Keratinocyte (primary cell): ENCODE measurements at regions not wholly inside any gene's neighbourhood (a gene's known extent, or its start where the extent isn't known, plus 50 kb on each side); places are given as distances from the start of the nearest gene placed in this dataset.

Source experiments
- CTCF ChIP-seq, 3 experiments: IDR thresholded peaks in 1 of 3; conservative IDR thresholded peaks in 1 of 3; optimal IDR thresholded peaks in 1 of 3; 2 replicates in 2 of 3; 3 replicates in 1 of 3; pipeline versions ENCODE3 to v1.5.1; 2011; ENCODE audit warnings: low read length in 3 of 3, mild to moderate bottlenecking in 3 of 3, moderate library complexity in 2 of 3, control low read depth in 1 of 3, inconsistent platforms in 1 of 3; ENCODE audit not compliant: insufficient read depth in 2 of 3; ENCODE audit errors: extremely low read depth in 1 of 3
- EZH2 ChIP-seq: IDR thresholded peaks from one replicate; pipeline ENCODE4 v1.6.1; 2012; ENCODE audit warnings: inconsistent platforms, mild to moderate bottlenecking, low read length, moderate library complexity

- TF ChIP-seq CTCF (optimal IDR thresholded peaks at IDR 0.05 in 1 of 3, IDR thresholded peaks at IDR 0.05 in 1 of 3, conservative IDR thresholded peaks at IDR 0.05 in 1 of 3; ENCODE audit: extremely low read depth in 1 of 3, insufficient read depth in 2 of 3, low read length in 3 of 3) (no peak), EZH2 (no peak)
These were observed 130.0 kb upstream of the SYNCRIP start for GRCh38 chr6:85772641-85773040.
